H1 (cell line): ENCODE measurements at regions not wholly inside any gene's neighbourhood (a gene's known extent, or its start where the extent isn't known, plus 50 kb on each side); places are given as distances from the start of the nearest gene placed in this dataset.

Experiments used
- CTCF ChIA-PET: fragments of 300-600 bp; sonication (Branson Sonifier 250); formaldehyde crosslinking; loops from one replicate; lab custom pipeline; 2021; ENCODE audit not compliant: partially characterized antibody; lab: Charles Lee
- POLR2A ChIA-PET: fragments of 300-600 bp; sonication (Branson Sonifier 250); formaldehyde crosslinking; loops from one replicate; lab custom pipeline; 2021; ENCODE audit warnings: inconsistent platforms; ENCODE audit not compliant: partially characterized antibody; lab: Charles Lee
- DNase-seq, 2 experiments: peaks; one replicate each; pipeline versions ENCODE4 v3.0.0 to v3.0.0-alpha.2; 2010 to 2022; ENCODE audit warnings: low spot score in 2 of 2, low read depth in 1 of 2, mixed read lengths in 1 of 2
- FAIRE-seq: peaks from 2 replicates; lab custom pipeline; 2011; peaks lifted over from hg19 to GRCh38; lab: Jason Lieb, UNC
- H2AFZ ChIP-seq: 2 replicates; pipeline ENCODE4 v1.8.1; 2012; ENCODE audit warnings: low read length, inconsistent platforms
- H2AK5ac ChIP-seq: 2 replicates; pipeline ENCODE4 v1.6.1; 2013; ENCODE audit warnings: low read depth, low read length
- H2BK120ac ChIP-seq: replicated peaks from 2 replicates; pipeline ENCODE3; 2013; ENCODE audit warnings: low read depth, low read length, inconsistent platforms
- H2BK12ac ChIP-seq: 2 replicates; pipeline ENCODE4 v1.6.1; 2013; ENCODE audit warnings: low read depth, low read length
- H2BK15ac ChIP-seq: 2 replicates; pipeline ENCODE4 v1.6.1; 2013; ENCODE audit warnings: low read length
- H2BK20ac ChIP-seq: 2 replicates; pipeline ENCODE4 v1.6.1; 2013; ENCODE audit warnings: low read length
- H2BK5ac ChIP-seq: 2 replicates; pipeline ENCODE4 v1.6.1; 2013; ENCODE audit warnings: low read depth, low read length
- H3K14ac ChIP-seq: 2 replicates; pipeline ENCODE4 v1.6.1; 2013; ENCODE audit warnings: inconsistent platforms; ENCODE audit not compliant: insufficient read length
- H3K18ac ChIP-seq: 2 replicates; pipeline ENCODE4 v1.6.1; 2013; ENCODE audit warnings: low read length; ENCODE audit errors: extremely low read depth
- H3K23ac ChIP-seq: 2 replicates; pipeline ENCODE4 v1.6.1; 2013; ENCODE audit warnings: inconsistent platforms; ENCODE audit not compliant: insufficient read length
- H3K23me2 ChIP-seq: 2 replicates; pipeline ENCODE4 v1.6.1; 2013; ENCODE audit warnings: low read depth, low read length
- H3K27ac ChIP-seq: 2 replicates; pipeline ENCODE4 v1.6.1; 2011; ENCODE audit warnings: low read depth, low read length, inconsistent platforms
- H3K27me3 ChIP-seq, 4 experiments: replicated peaks in 1 of 4; 1 replicate in 1 of 4; 2 replicates in 3 of 4; pipeline versions ENCODE4 v1.6.1 to v1.8.1; 2011 to 2013; ENCODE audit warnings: low read length in 3 of 4, mild to moderate bottlenecking in 3 of 4, inconsistent platforms in 2 of 4, mixed read lengths in 2 of 4, moderate library complexity in 1 of 4; ENCODE audit not compliant: control insufficient read depth in 3 of 4, insufficient read depth in 3 of 4; ENCODE audit errors: extremely low read depth in 1 of 4
- H3K36me3 ChIP-seq, 4 experiments: 2 replicates each; pipeline versions ENCODE4 v1.6.1 to v1.8.1; 2011 to 2013; ENCODE audit warnings: mild to moderate bottlenecking in 4 of 4, low read length in 3 of 4, moderate library complexity in 2 of 4, control low read depth in 1 of 4, inconsistent platforms in 1 of 4; ENCODE audit not compliant: insufficient read depth in 4 of 4, control insufficient read depth in 2 of 4
- H3K4ac ChIP-seq: replicated peaks from 2 replicates; pipeline ENCODE3; 2013; ENCODE audit warnings: low read length, low read depth, mixed read lengths, inconsistent platforms; ENCODE audit not compliant: insufficient read length
- H3K4me1 ChIP-seq, 4 experiments: replicated peaks in 1 of 4; 1 replicate in 1 of 4; 2 replicates in 3 of 4; pipeline versions ENCODE4 v1.6.1 to v1.8.1; 2011 to 2013; ENCODE audit warnings: low read length in 3 of 4, inconsistent platforms in 2 of 4, mixed read lengths in 1 of 4; ENCODE audit not compliant: insufficient read depth in 4 of 4, control insufficient read depth in 3 of 4
- H3K4me2 ChIP-seq, 2 experiments: 2 replicates each; pipeline versions ENCODE4 v1.6.1 to v1.8.1; 2011 to 2013; ENCODE audit warnings: low read depth in 2 of 2, low read length in 2 of 2, control low read depth in 1 of 2, inconsistent platforms in 1 of 2, mild to moderate bottlenecking in 1 of 2; ENCODE audit not compliant: insufficient read depth in 1 of 2
- H3K4me3 ChIP-seq, 4 experiments: fragments of 200-600, 300-600 bp in 1 of 4; sonication (generic), shearing (Covaris generic), sonication (Bioruptor Twin) in 1 of 4; 2 replicates each; pipeline versions ENCODE4 v1.5.1 to v1.8.1; 2011 to 2016; ENCODE audit warnings: low read length in 4 of 4, low read depth in 3 of 4, control low read depth in 2 of 4, inconsistent platforms in 2 of 4, mild to moderate bottlenecking in 2 of 4, mixed read lengths in 1 of 4, moderate library complexity in 1 of 4; ENCODE audit not compliant: insufficient read depth in 2 of 4; ENCODE audit errors: extremely low read depth in 1 of 4
- H3K56ac ChIP-seq: replicated peaks from 2 replicates; pipeline ENCODE3; 2013; ENCODE audit warnings: low read depth, mild to moderate bottlenecking, mixed read lengths, low read length, inconsistent platforms; ENCODE audit not compliant: insufficient read length
- H3K79me1 ChIP-seq: 2 replicates; pipeline ENCODE4 v1.6.1; 2013; ENCODE audit warnings: low read depth, low read length, control low read depth
- H3K79me2 ChIP-seq, 2 experiments: 2 replicates each; pipeline versions ENCODE4 v1.6.1 to v1.8.1; 2012 to 2013; ENCODE audit warnings: low read length in 2 of 2, mild to moderate bottlenecking in 2 of 2, inconsistent platforms in 1 of 2; ENCODE audit not compliant: insufficient read depth in 2 of 2, control insufficient read depth in 1 of 2
- H3K9ac ChIP-seq, 4 experiments: replicated peaks in 1 of 4; 1 replicate in 1 of 4; 2 replicates in 3 of 4; pipeline versions ENCODE4 v1.6.1 to v1.8.1; 2011 to 2013; ENCODE audit warnings: low read depth in 3 of 4, low read length in 3 of 4, control low read depth in 2 of 4, mild to moderate bottlenecking in 2 of 4, moderate library complexity in 2 of 4, inconsistent platforms in 1 of 4; ENCODE audit errors: extremely low read depth in 1 of 4
- H3K9me3 ChIP-seq, 2 experiments: 2 replicates each; pipeline versions ENCODE4 v1.6.1 to v1.8.1; 2012 to 2013; ENCODE audit warnings: mild to moderate bottlenecking in 2 of 2, moderate library complexity in 2 of 2, control low read depth in 1 of 2, inconsistent platforms in 1 of 2, low read depth in 1 of 2, low read length in 1 of 2, mixed read lengths in 1 of 2; ENCODE audit not compliant: insufficient read depth in 2 of 2
- H4K20me1 ChIP-seq, 2 experiments: replicated peaks in 1 of 2; 2 replicates each; pipeline versions ENCODE3 to v1.8.1; 2011 to 2013; ENCODE audit warnings: inconsistent platforms in 2 of 2, low read length in 2 of 2, mild to moderate bottlenecking in 1 of 2; ENCODE audit not compliant: insufficient read depth in 2 of 2, control insufficient read depth in 1 of 2
- H4K5ac ChIP-seq: 2 replicates; pipeline ENCODE4 v1.6.1; 2013; ENCODE audit warnings: low read length, low read depth, mixed read lengths, inconsistent platforms; ENCODE audit not compliant: insufficient read length
- H4K8ac ChIP-seq: 2 replicates; pipeline ENCODE4 v1.8.0; 2013; ENCODE audit warnings: mild to moderate bottlenecking, moderate library complexity, low read length, inconsistent platforms; ENCODE audit not compliant: insufficient read depth; ENCODE audit errors: extremely low read depth
- H4K91ac ChIP-seq: replicated peaks from 2 replicates; pipeline ENCODE3; 2013; ENCODE audit warnings: low read length, mixed read lengths, inconsistent platforms; ENCODE audit not compliant: insufficient read length
- GTF2F1 ChIP-seq: IDR thresholded peaks from 2 replicates; pipeline ENCODE4 v1.6.1; 2012; ENCODE audit warnings: low read depth, low read length, improper control_type of control experiment, borderline replicate concordance
- NANOG ChIP-seq: IDR thresholded peaks from 2 replicates; pipeline ENCODE4 v1.6.1; 2011; ENCODE audit warnings: low read length, low read depth, mild to moderate bottlenecking, inconsistent platforms; ENCODE audit not compliant: insufficient read depth, poor library complexity, severe bottlenecking
- SIN3A ChIP-seq, 2 experiments: IDR thresholded peaks in 1 of 2; conservative IDR thresholded peaks in 1 of 2; 2 replicates each; pipeline ENCODE4 v1.6.1; 2011 to 2012; ENCODE audit warnings: low read length in 2 of 2, improper control_type of control experiment in 1 of 2, low read depth in 1 of 2, mild to moderate bottlenecking in 1 of 2
- WGBS, 2 experiments: shearing (Covaris generic) in 1 of 2; methylation state at CpG; one replicate each; pipeline versions ENCODE4 v1.1.6 to v1.1.7; 2013 to 2015; ENCODE audit warnings: low lambda C conversion rate in 2 of 2, mixed read lengths in 2 of 2, inconsistent platforms in 1 of 2, low coverage in 1 of 2, missing lambda C conversion rate in 1 of 2; ENCODE audit not compliant: insufficient replicate concordance in 2 of 2, insufficient coverage in 1 of 2, insufficient read length in 1 of 2; ENCODE audit errors: extremely low coverage in 1 of 2, missing lambda C conversion rate in 1 of 2; 5-methylcytosine and 5-hydroxymethylcytosine counted together
- TF ChIP-seq, protein P1 (sequence below), 3 experiments: IDR thresholded peaks; 1 replicate in 2 of 3; 2 replicates in 1 of 3; pipeline versions ENCODE4 v1.5.1 to v1.6.1; 2011; ENCODE audit warnings: low read length in 3 of 3, mild to moderate bottlenecking in 3 of 3, inconsistent platforms in 2 of 3, low read depth in 1 of 3, moderate library complexity in 1 of 3; ENCODE audit not compliant: insufficient read depth in 1 of 3; ENCODE audit errors: control extremely low read depth in 1 of 3

DNA sequence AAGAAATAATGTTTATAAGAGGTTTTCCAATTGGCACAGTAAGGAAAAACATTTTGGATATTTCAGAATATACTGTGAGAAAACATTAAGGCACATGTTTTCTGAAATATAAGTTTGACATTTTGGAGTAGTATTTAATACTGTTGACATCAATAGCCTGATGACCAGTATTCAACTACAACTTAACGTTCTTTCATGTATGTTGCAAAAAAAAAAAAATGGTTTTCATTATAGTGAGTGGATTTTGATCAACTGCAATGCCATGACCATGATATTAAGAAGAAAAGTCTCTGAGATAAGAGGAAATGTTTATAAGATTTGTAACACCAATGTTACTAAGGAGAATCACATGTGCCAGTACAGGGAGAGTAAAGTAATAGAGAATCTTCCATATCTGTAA, 252.8 kb upstream of the RORA start:
- Histone ChIP-seq H2BK15ac (no peak overlapping the region), H2BK12ac (no peak overlapping the region), H3K36me3 (no peaks in the 10 kb centered on the region), H3K9ac (no peak overlapping the region), H3K4me1 (no peaks in the 10 kb centered on the region), H3K79me2 (no peaks in the 10 kb centered on the region), H4K20me1 (no peaks in the 10 kb centered on the region), H3K9me3 (no peaks in the 10 kb centered on the region), H4K8ac (no peak overlapping the region), H3K27me3 (no peaks in the 10 kb centered on the region), H3K56ac (no peak overlapping the region), H3K4ac (no peak overlapping the region), H3K79me1 (no peaks in the 10 kb centered on the region), H3K14ac (no peak overlapping the region), H3K27ac (no peak overlapping the region), H3K23ac (no peak overlapping the region), H3K4me2 (no peak overlapping the region), H2AFZ (no peak overlapping the region), H3K18ac (no peak overlapping the region), H2BK5ac (no peak overlapping the region), H4K5ac (no peak overlapping the region), H2BK120ac (no peak overlapping the region), H4K91ac (no peak overlapping the region), H3K4me3 (no peak overlapping the region), H2BK20ac (no peak overlapping the region), H3K23me2 (no peaks in the 10 kb centered on the region), H2AK5ac (no peak overlapping the region)
- no peak for DNase-seq
- no peak for FAIRE-seq
- TF ChIP-seq, protein P1, sequence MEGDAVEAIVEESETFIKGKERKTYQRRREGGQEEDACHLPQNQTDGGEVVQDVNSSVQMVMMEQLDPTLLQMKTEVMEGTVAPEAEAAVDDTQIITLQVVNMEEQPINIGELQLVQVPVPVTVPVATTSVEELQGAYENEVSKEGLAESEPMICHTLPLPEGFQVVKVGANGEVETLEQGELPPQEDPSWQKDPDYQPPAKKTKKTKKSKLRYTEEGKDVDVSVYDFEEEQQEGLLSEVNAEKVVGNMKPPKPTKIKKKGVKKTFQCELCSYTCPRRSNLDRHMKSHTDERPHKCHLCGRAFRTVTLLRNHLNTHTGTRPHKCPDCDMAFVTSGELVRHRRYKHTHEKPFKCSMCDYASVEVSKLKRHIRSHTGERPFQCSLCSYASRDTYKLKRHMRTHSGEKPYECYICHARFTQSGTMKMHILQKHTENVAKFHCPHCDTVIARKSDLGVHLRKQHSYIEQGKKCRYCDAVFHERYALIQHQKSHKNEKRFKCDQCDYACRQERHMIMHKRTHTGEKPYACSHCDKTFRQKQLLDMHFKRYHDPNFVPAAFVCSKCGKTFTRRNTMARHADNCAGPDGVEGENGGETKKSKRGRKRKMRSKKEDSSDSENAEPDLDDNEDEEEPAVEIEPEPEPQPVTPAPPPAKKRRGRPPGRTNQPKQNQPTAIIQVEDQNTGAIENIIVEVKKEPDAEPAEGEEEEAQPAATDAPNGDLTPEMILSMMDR (IDR thresholded peaks at IDR 0.05; ENCODE audit: control extremely low read depth in 1 of 3, insufficient read depth in 1 of 3, low read depth in 1 of 3, low read length in 3 of 3) = no peak
- TF ChIP-seq NANOG (no peak), SIN3A (conservative IDR thresholded peaks at IDR 0.05 in 1 of 2, IDR thresholded peaks at IDR 0.05 in 1 of 2; ENCODE audit: low read depth in 1 of 2, low read length in 2 of 2) (no peak), GTF2F1 (no peak)
- POLR2A ChIA-PET = no interaction called here
- CTCF ChIA-PET = no interaction called here
- 95% methylated on average over 1 of the region's 1 CpG; no CpG with 5 or more reads in 1 of the 2 experiments for WGBS, 2 experiments
